Bone marrow (tissue), 2 donors: ENCODE measurements at regions not wholly inside any gene's neighbourhood (a gene's known extent, or its start where the extent isn't known, plus 50 kb on each side); places are given as distances from the start of the nearest gene placed in this dataset.

Experiments
- DNase-seq, 2 donors: peaks; one replicate each; lab custom pipeline; 2025; lab: John Stamatoyannopoulos, UW

DNA sequence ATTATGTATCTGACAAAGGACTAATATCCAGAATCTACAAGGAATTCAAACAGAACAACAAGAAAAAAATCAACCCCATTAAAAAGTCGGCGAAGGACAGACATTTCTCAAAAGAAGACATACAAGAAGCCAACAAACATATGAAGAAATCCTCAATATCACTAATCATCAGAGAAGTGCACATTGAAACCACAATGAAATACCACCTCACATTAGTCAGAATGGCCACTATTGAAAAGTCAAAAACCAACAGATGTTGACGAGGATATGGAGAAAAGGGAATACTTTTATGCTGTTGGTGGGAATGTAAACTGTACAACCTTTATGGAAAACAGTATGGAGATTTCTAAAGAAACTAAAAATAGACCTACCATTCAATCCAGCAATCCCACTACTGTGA is 233.1 kb upstream of the PLSCR5 start:
- no peak for DNase-seq

GRCh38 chr3:146834917-146835316 is 229.8 kb upstream of the PLSCR5 start:
- no peak for DNase-seq

DNA sequence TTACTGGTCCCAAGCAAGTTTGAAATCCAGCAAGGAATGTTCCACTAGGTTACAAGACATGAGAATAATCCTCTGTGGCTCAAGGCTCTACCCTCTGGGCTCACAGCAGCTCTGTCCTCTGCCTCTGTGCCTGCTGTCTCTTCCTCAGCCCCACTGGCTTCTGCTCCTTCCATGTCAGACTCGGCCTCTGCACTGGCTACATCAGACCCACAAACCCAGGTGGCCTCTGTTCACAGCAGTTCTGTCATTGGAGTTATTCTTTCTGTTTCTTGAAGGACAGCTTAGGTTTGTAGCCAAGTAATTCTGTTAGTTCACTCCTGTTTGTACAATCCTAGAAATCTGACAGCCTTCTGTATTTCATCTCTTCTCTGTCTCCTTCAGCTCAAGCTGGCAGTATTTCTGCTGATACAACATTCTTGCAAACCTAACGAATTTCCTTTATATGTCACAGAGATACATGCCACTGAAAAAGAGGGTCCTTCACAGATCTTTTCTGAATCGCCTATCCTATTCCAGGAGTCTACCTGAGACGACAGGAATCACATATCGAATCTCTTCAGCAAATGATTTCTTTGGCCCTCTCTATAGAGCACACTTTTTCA is 227.8 kb upstream of the PLSCR5 start:
- no peak for DNase-seq

DNA sequence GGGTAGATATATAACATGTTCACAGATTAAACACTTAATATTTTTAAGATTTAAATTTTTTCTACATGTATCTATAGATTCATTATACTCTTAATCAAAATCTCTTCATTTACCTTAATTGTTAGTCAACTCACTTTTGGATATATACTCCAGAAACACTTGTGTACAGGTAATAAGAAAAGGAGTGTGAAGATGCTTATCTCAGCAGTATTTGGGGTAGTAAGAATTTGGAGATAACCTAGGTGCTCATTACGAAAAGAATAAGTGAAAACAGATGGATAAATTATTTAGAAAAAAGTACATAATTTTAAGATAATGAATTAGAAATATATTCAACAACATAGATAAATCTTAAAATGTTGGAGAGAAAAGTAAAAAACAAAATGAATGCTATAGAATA is 226.5 kb upstream of the PLSCR5 start:
- DNase-seq = no peak

DNA sequence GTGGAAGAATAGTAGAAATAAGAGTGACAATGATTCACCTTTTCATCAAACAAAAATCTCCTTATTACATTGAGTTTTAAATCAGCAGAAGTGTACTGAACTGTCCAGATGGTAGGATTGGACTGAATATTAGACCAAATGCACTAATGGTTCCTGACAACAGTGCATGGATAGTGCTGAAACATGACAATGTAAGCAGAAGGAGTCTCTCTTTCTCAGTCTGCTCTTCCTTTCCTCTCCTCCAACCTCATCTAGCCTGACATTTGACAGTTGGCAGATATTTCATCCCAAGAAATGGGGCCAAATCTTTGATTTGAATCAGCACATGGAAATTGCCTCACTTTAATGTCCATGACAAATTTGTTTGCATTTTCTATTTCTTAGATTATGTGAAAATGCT is 225.1 kb upstream of the PLSCR5 start:
- no peak for DNase-seq

- no peak for DNase-seq
These were observed 222.7 kb upstream of the PLSCR5 start for GRCh38 chr3:146827836-146828235.

DNA sequence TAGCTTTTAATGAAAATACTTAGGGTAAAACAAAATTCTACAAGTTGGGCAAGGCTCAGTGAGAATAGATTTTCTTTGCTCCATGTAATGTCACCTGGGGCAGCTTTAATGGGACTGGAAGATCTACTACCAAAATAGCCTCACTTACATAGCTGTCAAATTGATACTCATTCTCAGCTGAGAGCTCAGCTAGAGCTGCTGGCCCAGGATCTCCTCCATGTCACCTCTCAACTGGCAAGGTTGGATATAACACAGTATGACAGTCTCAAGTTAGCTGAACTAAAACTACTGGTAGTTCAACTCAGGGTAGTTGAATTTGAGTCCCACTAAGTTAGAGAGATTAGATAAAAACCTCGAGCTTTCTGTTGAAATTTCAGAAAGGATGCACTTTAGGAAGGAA is 218.5 kb upstream of the PLSCR5 start:
- no peak for DNase-seq

- DNase-seq = no peak
These were observed 213.7 kb upstream of the PLSCR5 start for GRCh38 chr3:146818866-146819265.

- no peak for DNase-seq
These were observed 213.2 kb upstream of the PLSCR5 start for GRCh38 chr3:146818301-146818700.

GRCh38 chr3:146817704-146818103 is 212.6 kb upstream of the PLSCR5 start:
- no peak for DNase-seq

DNA sequence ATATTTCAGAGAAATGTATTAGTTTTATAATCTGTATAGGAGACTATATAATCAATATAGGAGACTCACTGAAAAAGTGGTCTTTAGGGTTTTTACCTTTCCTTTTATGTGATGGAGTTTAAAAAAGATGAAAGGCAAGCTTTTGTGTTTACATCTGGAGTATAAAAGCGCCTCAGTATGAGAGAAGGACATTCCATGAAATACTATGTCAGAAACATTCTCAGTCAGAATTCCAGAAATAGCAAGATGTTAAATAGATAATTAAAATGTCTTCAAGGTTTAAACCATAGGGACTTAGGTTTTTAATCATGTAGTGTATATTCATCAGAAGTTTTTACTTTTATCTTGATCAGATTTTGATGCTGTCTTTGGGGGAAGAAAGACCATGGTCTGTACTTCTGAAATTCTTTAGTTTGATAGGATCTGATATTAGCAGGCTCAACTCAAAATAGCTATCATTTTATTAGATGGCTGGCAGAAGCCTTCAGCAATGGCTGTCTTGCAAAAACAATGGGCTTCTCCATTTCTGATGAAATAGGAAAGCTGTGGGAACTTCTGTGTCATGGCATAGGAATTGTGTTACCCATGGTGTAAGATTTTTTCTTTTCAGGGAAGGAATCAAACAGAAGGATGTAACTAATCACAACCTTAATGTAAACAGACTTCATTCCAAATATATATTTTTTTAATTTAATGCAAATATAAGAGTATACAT is 209.6 kb upstream of the PLSCR5 start:
- DNase-seq = no peak

DNA sequence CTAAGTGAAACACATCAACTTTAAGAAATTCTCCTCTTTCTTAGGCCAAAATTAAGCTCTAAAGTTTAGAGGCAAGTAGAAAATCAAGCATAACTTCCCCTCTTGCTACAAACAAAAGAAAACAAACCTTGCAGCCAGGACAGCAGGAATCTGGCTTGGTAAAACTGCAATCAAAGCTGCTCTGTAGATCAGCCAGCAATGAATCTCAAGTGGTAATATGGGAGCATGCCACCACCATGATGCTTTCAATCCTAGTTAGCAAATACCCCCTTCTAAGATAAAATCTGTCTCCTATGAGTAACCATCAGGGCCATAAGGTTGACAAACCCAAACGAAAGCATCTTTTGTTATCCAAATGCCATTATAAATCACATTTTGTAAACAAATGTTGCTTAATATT is 208.3 kb upstream of the PLSCR5 start:
- DNase-seq = no peak

DNA sequence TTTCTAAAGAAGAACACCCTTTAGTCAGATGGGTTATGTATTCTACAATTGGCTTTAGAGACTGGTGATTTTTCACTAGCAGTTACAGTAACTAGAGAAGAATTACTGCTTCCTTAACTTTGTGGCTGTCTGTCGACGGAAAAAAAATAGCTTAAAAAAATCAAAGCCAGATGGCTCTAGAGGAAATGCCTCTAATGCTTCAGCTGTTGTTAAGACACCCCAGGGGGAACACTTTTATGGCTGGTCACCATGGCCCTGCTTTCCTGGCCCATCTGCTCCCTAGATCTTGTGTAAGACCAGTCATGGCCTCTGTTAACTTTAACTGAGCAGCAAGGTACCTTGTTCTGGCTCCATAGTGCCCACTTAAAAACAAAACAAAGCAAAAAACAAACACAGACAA is 198.6 kb upstream of the PLSCR5 start:
- DNase-seq = no peak

- DNase-seq = no peak
These were observed 196.3 kb upstream of the PLSCR5 start for GRCh38 chr3:146801492-146801891.

DNA sequence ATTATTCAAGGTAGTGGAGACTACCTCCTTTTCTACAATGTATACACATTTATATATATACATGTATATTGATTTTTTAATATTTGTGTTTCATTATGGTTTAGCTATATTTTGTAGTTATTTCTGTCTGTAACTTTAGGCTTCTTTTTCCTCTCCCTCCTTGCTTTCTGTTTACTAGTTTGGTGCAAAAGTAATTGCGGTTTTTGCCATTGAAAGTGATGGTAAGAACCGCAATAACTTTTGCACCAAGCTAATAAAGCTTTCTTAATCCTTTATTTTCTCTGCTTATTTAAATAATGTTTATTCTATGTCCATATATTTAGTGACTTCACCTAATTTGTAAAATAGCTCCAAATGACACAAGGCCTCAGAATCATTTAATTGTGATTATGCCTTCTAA is 195.3 kb upstream of the PLSCR5 start:
- DNase-seq = no peak

DNA sequence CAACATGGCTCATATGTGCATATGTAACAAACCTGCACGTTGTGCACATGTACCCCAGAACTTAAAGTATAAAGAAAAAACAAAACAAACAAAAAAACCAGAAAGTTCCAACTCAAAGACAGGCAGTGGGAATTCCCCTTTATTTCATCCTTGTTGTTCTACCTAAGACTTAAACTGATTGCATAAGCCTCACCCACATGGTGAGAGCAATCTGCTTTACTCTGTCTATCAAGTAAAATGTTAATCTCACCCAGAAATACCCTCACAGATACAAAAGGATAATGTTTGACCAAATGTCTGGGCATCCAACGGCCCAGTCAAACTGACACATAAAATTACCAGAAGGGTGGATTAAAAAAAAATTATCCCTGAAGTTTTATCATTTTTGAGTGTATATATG is 190.9 kb upstream of the PLSCR5 start:
- no peak for DNase-seq

DNA sequence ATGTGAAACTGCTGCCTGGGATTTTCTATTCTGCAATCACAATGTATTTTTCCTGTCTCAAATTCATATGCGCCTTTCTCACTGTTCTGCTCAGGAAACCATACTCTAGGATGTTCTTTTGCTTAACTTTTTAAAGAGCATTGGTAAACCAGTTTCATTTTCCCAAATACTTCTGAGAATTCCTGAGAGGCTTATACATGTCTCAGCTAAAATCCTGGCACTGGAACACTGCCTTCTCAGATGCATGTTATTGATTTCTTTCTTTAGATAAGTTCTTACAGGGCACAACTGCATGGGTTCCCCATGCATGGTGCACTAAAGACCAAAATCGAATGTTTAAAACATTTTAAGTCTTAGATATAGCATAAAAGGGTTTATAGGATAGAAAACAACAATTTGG is 178.3 kb upstream of the PLSCR5 start:
- DNase-seq = no peak

DNA sequence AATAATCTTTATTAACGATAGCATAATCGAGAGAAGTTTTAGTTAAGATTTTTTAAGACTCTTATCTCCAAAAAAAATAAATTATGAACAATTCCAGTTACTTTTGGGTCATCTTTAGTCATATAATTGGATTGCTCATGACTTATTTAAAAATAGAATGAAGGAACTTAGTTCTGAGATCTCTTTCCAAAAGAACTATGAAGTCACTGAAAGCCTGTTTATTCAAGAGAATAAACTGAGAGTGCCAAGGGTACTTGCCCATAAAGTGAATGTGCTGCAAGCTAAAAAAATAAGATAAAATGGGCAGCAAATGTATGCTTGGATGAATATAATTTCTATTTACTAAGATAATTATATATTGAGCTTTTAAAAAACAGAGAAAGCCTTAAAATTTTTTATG is 176.5 kb upstream of the PLSCR5 start:
- DNase-seq = no peak

- DNase-seq = no peak
These were observed 175.9 kb upstream of the PLSCR5 start for GRCh38 chr3:146781059-146781458.

DNA sequence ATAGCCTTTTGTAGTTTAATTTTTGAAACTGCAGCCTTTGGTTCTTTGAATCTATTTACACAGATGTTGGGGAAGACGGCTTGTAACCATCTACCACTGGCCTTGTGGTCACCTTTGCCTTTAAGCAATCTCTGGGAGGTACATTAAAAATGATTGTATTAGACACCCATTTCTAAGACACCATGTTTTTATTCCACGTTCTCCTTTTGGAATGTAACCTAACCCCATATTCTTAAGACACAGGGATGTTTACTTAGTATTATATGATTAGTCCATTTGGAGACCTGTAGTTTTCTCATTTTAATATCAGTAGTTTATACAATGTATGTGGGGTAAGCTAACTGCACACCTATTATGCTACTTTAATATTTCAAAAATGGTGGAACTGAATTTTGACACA is 175.1 kb upstream of the PLSCR5 start:
- no peak for DNase-seq

DNA sequence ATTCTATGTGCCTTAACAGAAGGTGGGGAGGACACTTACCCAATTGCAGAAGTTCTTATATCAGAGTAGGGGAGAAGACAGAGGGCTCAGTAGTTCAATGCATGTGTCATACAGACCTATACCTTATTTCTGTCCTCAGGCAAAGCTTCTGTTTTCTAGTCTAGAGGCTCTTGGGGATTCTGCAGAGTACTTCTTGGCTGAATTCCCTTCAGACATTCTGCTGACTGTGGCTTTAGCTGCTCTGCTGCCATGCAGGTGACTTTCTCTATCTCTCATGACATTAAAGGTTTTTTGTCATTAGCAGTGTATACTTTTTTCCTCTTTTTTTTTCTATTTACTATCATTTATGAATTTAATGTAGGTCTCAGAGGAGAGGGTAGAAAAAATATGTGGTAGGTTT is 172.8 kb upstream of the PLSCR5 start:
- no peak for DNase-seq

- DNase-seq = no peak
These were observed 167.1 kb upstream of the PLSCR5 start for GRCh38 chr3:146772211-146772743.

- DNase-seq = no peak
These were observed 165.7 kb upstream of the PLSCR5 start for GRCh38 chr3:146770881-146771280.

DNA sequence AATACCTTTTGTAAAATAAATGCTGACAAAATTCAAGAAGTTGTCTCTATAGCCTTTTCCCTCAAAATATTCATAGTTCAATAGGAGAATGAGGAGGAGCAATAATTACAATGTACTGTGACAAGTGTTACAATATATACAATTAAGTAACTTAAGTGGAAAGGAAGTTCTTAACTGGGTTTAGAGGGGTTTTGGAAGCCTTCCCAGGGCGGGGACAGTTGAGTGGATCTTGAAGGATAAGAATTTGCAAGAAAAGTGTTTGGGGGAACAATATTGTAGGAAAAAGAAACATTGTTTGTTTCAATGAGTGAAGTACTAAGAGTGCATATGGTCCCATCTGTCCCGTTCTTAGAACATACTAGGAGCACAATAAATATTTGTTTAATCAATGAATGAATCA is 165.2 kb upstream of the PLSCR5 start:
- DNase-seq = no peak
